Activated T-cell treated with anti-CD3 and anti-CD28 coated beads, Interleukin-2, amount 50 U/mL, for 4 hours (primary cell): ENCODE measurements at regions not wholly inside any gene's neighbourhood (a gene's known extent, or its start where the extent isn't known, plus 50 kb on each side); places are given as distances from the start of the nearest gene placed in this dataset.
"Not testable (repeated sequence)": the region's sequence is repeated elsewhere in the genome, so short reads cannot be mapped to it uniquely, and the experiment has no call there.

Experiments
- ATAC-seq, 2 donors: fragments of 200-7000 bp; cut with Tn5 transposase; one replicate each; pipeline ENCODE4 v1.10.0; 2021
- DNase-seq: peaks from one replicate; pipeline ENCODE4 v3.0.0-alpha.2; 2020
- H3K27me3 Mint-ChIP-seq: one replicate; pipeline ENCODE4 v1.8.0; 2021; ENCODE audit warnings: low read depth, mixed read lengths
- H3K36me3 Mint-ChIP-seq: one replicate; pipeline ENCODE4 v1.8.0; 2022; ENCODE audit warnings: mixed read lengths; ENCODE audit not compliant: insufficient read depth
- H3K4me1 Mint-ChIP-seq: one replicate; pipeline ENCODE4 v1.8.0; 2021; ENCODE audit warnings: low read depth, mixed read lengths
- H3K4me3 Mint-ChIP-seq: one replicate; pipeline ENCODE4 v1.8.0; 2021; ENCODE audit warnings: mild to moderate bottlenecking, moderate library complexity, mixed read lengths
- H3K9me3 Mint-ChIP-seq: one replicate; pipeline ENCODE4 v1.8.0; 2021; ENCODE audit warnings: mixed read lengths

GRCh38 chrX:120740072-120740471, 110.2 kb upstream of the C1GALT1C1 start:
- H3K4me1 Mint-ChIP-seq, result peaks cover 7% of the 10 kb centered on the region
- ATAC-seq (no peak), DNase-seq (no peak)
- no peaks in the 10 kb centered on the region for H3K9me3 Mint-ChIP-seq
- no peak overlapping the region for H3K4me3 Mint-ChIP-seq
- H3K27me3 Mint-ChIP-seq, result peaks cover 3% of the 10 kb centered on the region
- no peaks in the 10 kb centered on the region for H3K36me3 Mint-ChIP-seq

- no peaks in the 10 kb centered on the region for H3K9me3 Mint-ChIP-seq
- no peak for ATAC-seq
- no peak for DNase-seq
- H3K4me3 Mint-ChIP-seq, result no peak overlapping the region
- H3K36me3 Mint-ChIP-seq, result no peaks in the 10 kb centered on the region
- no peaks in the 10 kb centered on the region for H3K27me3 Mint-ChIP-seq
- peaks cover 7% of the 10 kb centered on the region for H3K4me1 Mint-ChIP-seq
Measured at GRCh38 chrX:120739300-120739699, 109.4 kb upstream of the C1GALT1C1 start.

GRCh38 chrX:120736989-120737388, 107.1 kb upstream of the C1GALT1C1 start:
- Mint-ChIP-seq H3K36me3 (no peaks in the 10 kb centered on the region), H3K27me3 (no peaks in the 10 kb centered on the region), H3K4me1 (peaks cover 7% of the 10 kb centered on the region), H3K9me3 (no peaks in the 10 kb centered on the region), H3K4me3 (no peak overlapping the region)
- ATAC-seq (peak; percentile 81 to 87), DNase-seq (no peak)

GRCh38 chrX:120735966-120736365, 106.1 kb upstream of the C1GALT1C1 start:
- ATAC-seq (no peak), DNase-seq (no peak)
- Mint-ChIP-seq H3K27me3 (no peaks in the 10 kb centered on the region), H3K9me3 (no peaks in the 10 kb centered on the region), H3K4me3 (no peak overlapping the region), H3K4me1 (peaks cover 7% of the 10 kb centered on the region), H3K36me3 (no peaks in the 10 kb centered on the region)

- peaks cover 7% of the 10 kb centered on the region for H3K4me1 Mint-ChIP-seq
- H3K36me3 Mint-ChIP-seq, result no peaks in the 10 kb centered on the region
- no peak overlapping the region for H3K4me3 Mint-ChIP-seq
- ATAC-seq, result no peak
- H3K27me3 Mint-ChIP-seq, result no peaks in the 10 kb centered on the region
- H3K9me3 Mint-ChIP-seq, result no peaks in the 10 kb centered on the region
- DNase-seq, result no peak
Measured at GRCh38 chrX:120732879-120733278, 103.0 kb upstream of the C1GALT1C1 start.

GRCh38 chrX:120732461-120732860, 102.6 kb upstream of the C1GALT1C1 start:
- no peaks in the 10 kb centered on the region for H3K9me3 Mint-ChIP-seq
- H3K27me3 Mint-ChIP-seq, result no peaks in the 10 kb centered on the region
- ATAC-seq, result no peak
- DNase-seq, result no peak
- H3K36me3 Mint-ChIP-seq, result no peaks in the 10 kb centered on the region
- H3K4me3 Mint-ChIP-seq, result no peak overlapping the region
- H3K4me1 Mint-ChIP-seq, result peaks cover 7% of the 10 kb centered on the region

GRCh38 chrX:120731386-120731785, 101.5 kb upstream of the C1GALT1C1 start:
- peaks cover 1% of the 10 kb centered on the region for H3K4me1 Mint-ChIP-seq
- H3K4me3 Mint-ChIP-seq, result no peak overlapping the region
- no peaks in the 10 kb centered on the region for H3K9me3 Mint-ChIP-seq
- DNase-seq (no peak), ATAC-seq (no peak)
- H3K36me3 Mint-ChIP-seq, result no peaks in the 10 kb centered on the region
- no peaks in the 10 kb centered on the region for H3K27me3 Mint-ChIP-seq

- not testable (repeated sequence) for H3K4me3 Mint-ChIP-seq, H3K4me1 Mint-ChIP-seq, H3K9me3 Mint-ChIP-seq, H3K36me3 Mint-ChIP-seq, H3K27me3 Mint-ChIP-seq, DNase-seq, ATAC-seq
Measured at GRCh38 chrX:120729506-120730255, 99.8 kb upstream of the C1GALT1C1 start.

- no peaks in the 10 kb centered on the region for H3K4me1 Mint-ChIP-seq
- DNase-seq (no peak), ATAC-seq (no peak)
- no peaks in the 10 kb centered on the region for H3K27me3 Mint-ChIP-seq
- H3K36me3 Mint-ChIP-seq, result no peaks in the 10 kb centered on the region
- no peaks in the 10 kb centered on the region for H3K9me3 Mint-ChIP-seq
- H3K4me3 Mint-ChIP-seq, result no peak overlapping the region
Measured at GRCh38 chrX:120727911-120728310, 98.1 kb upstream of the C1GALT1C1 start.

GRCh38 chrX:120727452-120727851, 97.6 kb upstream of the C1GALT1C1 start:
- Mint-ChIP-seq H3K4me1 (no peaks in the 10 kb centered on the region), H3K4me3 (no peak overlapping the region), H3K9me3 (no peaks in the 10 kb centered on the region), H3K27me3 (no peaks in the 10 kb centered on the region), H3K36me3 (no peaks in the 10 kb centered on the region)
- DNase-seq (no peak), ATAC-seq (no peak)

- Mint-ChIP-seq H3K36me3 (no peaks in the 10 kb centered on the region), H3K9me3 (no peaks in the 10 kb centered on the region), H3K4me3 (no peak overlapping the region), H3K27me3 (no peaks in the 10 kb centered on the region), H3K4me1 (no peaks in the 10 kb centered on the region)
- DNase-seq, result no peak
- ATAC-seq, result no peak
Measured at GRCh38 chrX:120726294-120726693, 96.4 kb upstream of the C1GALT1C1 start.

GRCh38 chrX:120725874-120726273, 96.0 kb upstream of the C1GALT1C1 start:
- Mint-ChIP-seq H3K36me3 (no peaks in the 10 kb centered on the region), H3K4me3 (no peak overlapping the region), H3K9me3 (no peaks in the 10 kb centered on the region), H3K4me1 (no peaks in the 10 kb centered on the region), H3K27me3 (no peaks in the 10 kb centered on the region)
- DNase-seq (no peak), ATAC-seq (no peak)

- Mint-ChIP-seq H3K27me3 (no peaks in the 10 kb centered on the region), H3K36me3 (no peaks in the 10 kb centered on the region), H3K4me3 (no peak overlapping the region), H3K9me3 (no peaks in the 10 kb centered on the region), H3K4me1 (no peaks in the 10 kb centered on the region)
- DNase-seq, result no peak
- ATAC-seq, result no peak
Measured at GRCh38 chrX:120719622-120720021, 89.8 kb upstream of the C1GALT1C1 start.

GRCh38 chrX:120718969-120719368, 89.1 kb upstream of the C1GALT1C1 start:
- Mint-ChIP-seq H3K27me3 (no peaks in the 10 kb centered on the region), H3K9me3 (no peaks in the 10 kb centered on the region), H3K36me3 (no peaks in the 10 kb centered on the region), H3K4me1 (no peaks in the 10 kb centered on the region), H3K4me3 (no peak overlapping the region)
- DNase-seq (no peak), ATAC-seq (peak in 1 of 2 donors; percentile 69)

- H3K27me3 Mint-ChIP-seq, H3K4me3 Mint-ChIP-seq, H3K4me1 Mint-ChIP-seq, H3K36me3 Mint-ChIP-seq, ATAC-seq, DNase-seq: not testable (repeated sequence)
- H3K9me3 Mint-ChIP-seq, result peaks cover 16% of the 10 kb centered on the region
Measured at GRCh38 chrX:120702337-120702736, 72.5 kb upstream of the C1GALT1C1 start.
